ENCODE measurements at regions not wholly inside any gene's neighbourhood (a gene's known extent, or its start where the extent isn't known, plus 50 kb on each side); places are given as distances from the start of the nearest gene placed in this dataset.
A peak's percentile ranks its signal among the peaks of the same experiment; 100 is the strongest.

- intact Hi-C loops (cut with DNase I) = no loop called here
- DNase-seq = no peak
Measured at GRCh38 chr1:216846339-216846738, 123.1 kb upstream of the ESRRG start.

GRCh38 chr1:216843409-216843808 lies 120.2 kb upstream of the ESRRG start:
- no peak for DNase-seq
- intact Hi-C loops (cut with DNase I) = no loop called here

- intact Hi-C loops (cut with DNase I) = no loop called here
- DNase-seq = no peak
Measured at GRCh38 chr1:216841165-216841564, 117.9 kb upstream of the ESRRG start.

GRCh38 chr1:216836316-216836715 lies 113.1 kb upstream of the ESRRG start:
- no peak for DNase-seq
- intact Hi-C loops (cut with DNase I) = no loop called here

- intact Hi-C loops (cut with DNase I) = no loop called here
- DNase-seq = no peak
Measured at GRCh38 chr1:216833509-216833908, 110.3 kb upstream of the ESRRG start.

GRCh38 chr1:216832192-216832591 lies 109.0 kb upstream of the ESRRG start:
- DNase-seq = no peak
- intact Hi-C loops (cut with DNase I) = no loop called here

- DNase-seq = no peak
- intact Hi-C loops (cut with DNase I) = no loop called here
Measured at GRCh38 chr1:216830424-216831210, 107.4 kb upstream of the ESRRG start.

GRCh38 chr1:216827251-216827650 lies 104.0 kb upstream of the ESRRG start:
- intact Hi-C loops (cut with DNase I) = no loop called here
- no peak for DNase-seq

- intact Hi-C loops (cut with DNase I) = no loop called here
Measured at GRCh38 chr1:216826646-216827045, 103.4 kb upstream of the ESRRG start.

GRCh38 chr1:216826214-216826613 lies 103.0 kb upstream of the ESRRG start:
- intact Hi-C loops (cut with DNase I) = no loop called here
- no peak for DNase-seq

More at GRCh38 chr1:216826646-216827045, 103.4 kb upstream of the ESRRG start:
- no peak for DNase-seq

GRCh38 chr1:216825557-216825956 lies 102.3 kb upstream of the ESRRG start:
- intact Hi-C loops (cut with DNase I) = no loop called here
- DNase-seq = no peak

GRCh38 chr1:216824511-216824910 lies 101.3 kb upstream of the ESRRG start:
- intact Hi-C loops (cut with DNase I) = no loop called here
- no peak for DNase-seq

GRCh38 chr1:216823731-216824130 lies 100.5 kb upstream of the ESRRG start:
- no peak for DNase-seq
- intact Hi-C loops (cut with DNase I) = no loop called here

- no peak for DNase-seq
- intact Hi-C loops (cut with DNase I) = no loop called here
Measured at GRCh38 chr1:216822480-216822879, 99.3 kb upstream of the ESRRG start.

GRCh38 chr1:216820345-216820744 lies 97.1 kb upstream of the ESRRG start:
- DNase-seq = no peak
- intact Hi-C loops (cut with DNase I) = no loop called here

- no peak for DNase-seq
- intact Hi-C loops (cut with DNase I) = no loop called here
Measured at GRCh38 chr1:216818284-216818683, 95.1 kb upstream of the ESRRG start.

- intact Hi-C loops (cut with DNase I) = no loop called here
- DNase-seq = peak in 8 of 10 donors; percentile 11 to 86 (median 24)
Measured at GRCh38 chr1:216815260-216816131, 92.3 kb upstream of the ESRRG start.

- intact Hi-C loops (cut with DNase I) = no loop called here
- DNase-seq = no peak
Measured at GRCh38 chr1:216814576-216815259, 91.5 kb upstream of the ESRRG start.

GRCh38 chr1:216812966-216813365 lies 89.7 kb upstream of the ESRRG start:
- intact Hi-C loops (cut with DNase I) = no loop called here
- no peak for DNase-seq

GRCh38 chr1:216809649-216810048 lies 86.4 kb upstream of the ESRRG start:
- intact Hi-C loops (cut with DNase I) = no loop called here
- DNase-seq = no peak

GRCh38 chr1:216807696-216808095 lies 84.5 kb upstream of the ESRRG start:
- intact Hi-C loops (cut with DNase I) = no loop called here
- no peak for DNase-seq

Data from posterior cingulate gyrus (tissue), 11 donors.